GM23338 (cell line): ENCODE measurements at regions not wholly inside any gene's neighbourhood (a gene's known extent, or its start where the extent isn't known, plus 50 kb on each side); places are given as distances from the start of the nearest gene placed in this dataset.

ENCODE experiments used
- ATAC-seq: fragments of 200-7000 bp; cut with Tn5 transposase; 3 replicates; pipeline ENCODE4 v1.9.1; 2020
- DNase-seq: peaks from one replicate; pipeline ENCODE4 v3.0.0-alpha.2; 2015; ENCODE audit warnings: low spot score
- H2AFZ ChIP-seq: fragments of 200-600 bp; sonication (generic); 2 replicates; pipeline ENCODE4 v1.8.0; 2016; ENCODE audit warnings: antibody characterized with exemption, mild to moderate bottlenecking, moderate library complexity
- H3F3A ChIP-seq: fragments of 200-600 bp; sonication (generic); replicated peaks from 2 replicates; pipeline ENCODE4 v1.8.0; 2017; ENCODE audit warnings: antibody characterized with exemption, mixed run types, low read depth
- H3K27ac ChIP-seq: fragments of 200-600 bp; sonication (generic); 2 replicates; pipeline ENCODE4 v1.6.1; 2016; ENCODE audit warnings: low read depth
- H3K27me3 ChIP-seq: fragments of 200-600 bp; sonication (generic); 2 replicates; pipeline ENCODE4 v1.8.0; 2016; ENCODE audit warnings: mild to moderate bottlenecking, mixed run types, moderate library complexity; ENCODE audit not compliant: insufficient read depth
- H3K36me3 ChIP-seq: fragments of 200-600 bp; sonication (generic); 2 replicates; pipeline ENCODE4 v1.8.0; 2016; ENCODE audit warnings: mild to moderate bottlenecking; ENCODE audit not compliant: insufficient read depth
- H3K4me1 ChIP-seq: fragments of 200-600 bp; sonication (generic); 2 replicates; pipeline ENCODE4 v1.8.0; 2016; ENCODE audit warnings: mild to moderate bottlenecking, moderate library complexity; ENCODE audit not compliant: insufficient read depth
- H3K4me2 ChIP-seq: fragments of 200-600 bp; sonication (generic); 2 replicates; pipeline ENCODE4 v1.7.1; 2017; ENCODE audit warnings: mixed run types
- H3K4me3 ChIP-seq: fragments of 200-600 bp; sonication (generic); 2 replicates; pipeline ENCODE4 v1.6.1; 2016; ENCODE audit warnings: mixed run types
- H3K79me2 ChIP-seq: fragments of 200-600 bp; sonication (generic); replicated peaks from 2 replicates; pipeline ENCODE4 v1.8.0; 2017; ENCODE audit warnings: mild to moderate bottlenecking; ENCODE audit not compliant: insufficient read depth
- H3K9me2 ChIP-seq: fragments of 200-600 bp; sonication (generic); 2 replicates; pipeline ENCODE4 v1.8.0; 2017; ENCODE audit not compliant: insufficient read depth
- H4K20me1 ChIP-seq: fragments of 200-600 bp; sonication (generic); replicated peaks from 2 replicates; pipeline ENCODE4 v1.8.0; 2017; ENCODE audit warnings: mild to moderate bottlenecking; ENCODE audit not compliant: insufficient read depth
- H3K27ac Mint-ChIP-seq: 2 replicates; pipeline ENCODE4 v1.8.0; 2020; ENCODE audit warnings: inconsistent platforms, mild to moderate bottlenecking, moderate library complexity, mixed read lengths
- H3K27me3 Mint-ChIP-seq: 3 replicates; pipeline ENCODE4 v1.8.0; 2022; ENCODE audit warnings: low read depth, mild to moderate bottlenecking, moderate library complexity, mixed read lengths, inconsistent platforms; ENCODE audit not compliant: insufficient read depth, poor library complexity
- H3K36me3 Mint-ChIP-seq: 3 replicates; pipeline ENCODE4 v1.8.0; 2021; ENCODE audit warnings: low read depth, mild to moderate bottlenecking, inconsistent platforms, moderate library complexity, mixed read lengths
- H3K4me1 Mint-ChIP-seq: 3 replicates; pipeline ENCODE4 v1.8.0; 2020; ENCODE audit warnings: mild to moderate bottlenecking, inconsistent platforms, mixed read lengths
- H3K4me3 Mint-ChIP-seq: 3 replicates; pipeline ENCODE4 v1.8.0; 2021; ENCODE audit warnings: moderate library complexity, mild to moderate bottlenecking, inconsistent platforms, mixed read lengths
- H3K9me3 Mint-ChIP-seq: 3 replicates; pipeline ENCODE4 v1.8.0; 2020; ENCODE audit warnings: moderate library complexity, mild to moderate bottlenecking, inconsistent platforms, mixed read lengths
- CREB1 ChIP-seq: fragments of 250-450 bp; sonication (Bioruptor Pico); IDR thresholded peaks from 2 replicates; pipeline ENCODE4 v1.5.0; 2020; ENCODE audit warnings: low read depth, mild to moderate bottlenecking, moderate library complexity
- CTCF ChIP-seq, 2 experiments: fragments of 200-600 bp in 1 of 2; sonication (generic) in 1 of 2; conservative IDR thresholded peaks; 2 replicates each; pipeline versions ENCODE4 v1.5.1 to v1.6.1; 2016 to 2017; ENCODE audit warnings: antibody characterized with exemption in 2 of 2, low read depth in 2 of 2, mild to moderate bottlenecking in 2 of 2, moderate library complexity in 1 of 2
- NANOG ChIP-seq: IDR thresholded peaks from 2 replicates; pipeline ENCODE4 v1.6.1; 2016; ENCODE audit warnings: antibody characterized with exemption, borderline replicate concordance
- REST ChIP-seq: IDR thresholded peaks from one replicate; pipeline ENCODE4 v1.6.1; 2018; ENCODE audit warnings: antibody characterized with exemption; ENCODE audit not compliant: unreplicated experiment
- STAT1 ChIP-seq: IDR thresholded peaks from one replicate; pipeline ENCODE4 v1.6.1; 2016; ENCODE audit warnings: antibody characterized with exemption; ENCODE audit not compliant: unreplicated experiment
- ZNF114 ChIP-seq: fragments of 250-450 bp; sonication (Bioruptor Pico); IDR thresholded peaks from 2 replicates; pipeline ENCODE4 v1.5.0; 2020; ENCODE audit warnings: mild to moderate bottlenecking, moderate library complexity
- ZNF462 ChIP-seq: fragments of 250-450 bp; sonication (Bioruptor Pico); IDR thresholded peaks from 2 replicates; pipeline ENCODE4 v1.5.0; 2020; ENCODE audit warnings: mild to moderate bottlenecking, moderate library complexity
- TF ChIP-seq, protein P1 (sequence below): IDR thresholded peaks from 2 replicates; pipeline ENCODE4 v1.6.1; 2016; ENCODE audit warnings: antibody characterized with exemption

GRCh38 chr4:148845609-148846008 lies 403.4 kb upstream of the NR3C2 start (continued):
- TF ChIP-seq ZNF462 (CRISPR knock-in tag) (no peak), CREB1 (no peak)
- TF ChIP-seq, protein P1, sequence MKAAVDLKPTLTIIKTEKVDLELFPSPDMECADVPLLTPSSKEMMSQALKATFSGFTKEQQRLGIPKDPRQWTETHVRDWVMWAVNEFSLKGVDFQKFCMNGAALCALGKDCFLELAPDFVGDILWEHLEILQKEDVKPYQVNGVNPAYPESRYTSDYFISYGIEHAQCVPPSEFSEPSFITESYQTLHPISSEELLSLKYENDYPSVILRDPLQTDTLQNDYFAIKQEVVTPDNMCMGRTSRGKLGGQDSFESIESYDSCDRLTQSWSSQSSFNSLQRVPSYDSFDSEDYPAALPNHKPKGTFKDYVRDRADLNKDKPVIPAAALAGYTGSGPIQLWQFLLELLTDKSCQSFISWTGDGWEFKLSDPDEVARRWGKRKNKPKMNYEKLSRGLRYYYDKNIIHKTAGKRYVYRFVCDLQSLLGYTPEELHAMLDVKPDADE: no peak

- Mint-ChIP-seq H3K36me3 (no peaks in the 10 kb centered on the region), H3K4me1 (peaks cover 15% of the 10 kb centered on the region), H3K9me3 (no peaks in the 10 kb centered on the region), H3K27ac (peak overlapping the region; percentile 83), H3K4me3 (no peak overlapping the region), H3K27me3 (no peaks in the 10 kb centered on the region)
- no peaks in the 10 kb centered on the region for H3F3A ChIP-seq
- H3K36me3 ChIP-seq: no peaks in the 10 kb centered on the region
- H3K27ac ChIP-seq: no peak overlapping the region
- H2AFZ ChIP-seq: no peak overlapping the region
- no peaks in the 10 kb centered on the region for H3K27me3 ChIP-seq
- no peaks in the 10 kb centered on the region for H3K9me2 ChIP-seq
- no peak for TF ChIP-seq NANOG
- no peak for TF ChIP-seq STAT1
- TF ChIP-seq, protein P1: no peak
- no peak for TF ChIP-seq CTCF (conservative IDR thresholded peaks at IDR 0.05; ENCODE audit: low read depth in 2 of 2)
- TF ChIP-seq ZNF114 (CRISPR knock-in tag): no peak
- no peak for TF ChIP-seq CREB1
- TF ChIP-seq REST: no peak
- ATAC-seq (no peak; the same call in 2 of the 3 replicates), DNase-seq (peak; percentile 21)
- peaks cover 15% of the 10 kb centered on the region; the same call in 1 of the 2 replicates for H3K4me1 ChIP-seq
- H4K20me1 ChIP-seq: no peaks in the 10 kb centered on the region
- no peak overlapping the region for H3K4me2 ChIP-seq
- H3K4me3 ChIP-seq: no peak overlapping the region
- no peaks in the 10 kb centered on the region for H3K79me2 ChIP-seq
Observed at GRCh38 chr4:148843625-148844024, 401.4 kb upstream of the NR3C2 start.
